ENCODE measurements at regions not wholly inside any gene's neighbourhood (a gene's known extent, or its start where the extent isn't known, plus 50 kb on each side); places are given as distances from the start of the nearest gene placed in this dataset.

GRCh38 chr19:30083125-30083681 lies 141.2 kb downstream of the URI1 start:
- Histone ChIP-seq H3K9me3 (ENCODE audit: control insufficient read depth in 3 of 3, low read length in 3 of 3) (no peaks in the 10 kb centered on the region), H3K27ac (ENCODE audit: low read depth, low read length) (no peak overlapping the region), H3K4me3 (ENCODE audit: low read length in 3 of 3) (no peak overlapping the region), H3K36me3 (ENCODE audit: control insufficient read depth in 3 of 3, insufficient read depth in 3 of 3, low read length in 3 of 3) (no peaks in the 10 kb centered on the region), H3K4me1 (ENCODE audit: control insufficient read depth in 3 of 3, insufficient read depth in 3 of 3, low read length in 3 of 3) (peaks cover 0 to 3% (median 0%) of the 10 kb centered on the region in 3 donors), H3K9ac (ENCODE audit: low read depth in 1 of 3, low read length in 3 of 3) (no peak overlapping the region), H3K27me3 (ENCODE audit: control insufficient read depth in 3 of 3, insufficient read depth in 3 of 3, low read length in 3 of 3) (peaks cover 0 to 15% (median 8%) of the 10 kb centered on the region in 3 donors)

GRCh38 chr19:30083701-30084156 lies 141.7 kb downstream of the URI1 start:
- no peak overlapping the region for H3K9ac ChIP-seq (ENCODE audit: low read depth in 1 of 3, low read length in 3 of 3)
- H3K27me3 ChIP-seq (ENCODE audit: control insufficient read depth in 3 of 3, insufficient read depth in 3 of 3, low read length in 3 of 3), result peaks cover 0 to 20% (median 8%) of the 10 kb centered on the region in 3 donors
- no peaks in the 10 kb centered on the region for H3K36me3 ChIP-seq (ENCODE audit: control insufficient read depth in 3 of 3, insufficient read depth in 3 of 3, low read length in 3 of 3)
- H3K4me1 ChIP-seq (ENCODE audit: control insufficient read depth in 3 of 3, insufficient read depth in 3 of 3, low read length in 3 of 3), result peaks cover 0 to 3% (median 0%) of the 10 kb centered on the region in 3 donors
- no peak overlapping the region for H3K4me3 ChIP-seq (ENCODE audit: low read length in 3 of 3)
- no peaks in the 10 kb centered on the region for H3K9me3 ChIP-seq (ENCODE audit: control insufficient read depth in 3 of 3, low read length in 3 of 3)
- H3K27ac ChIP-seq (ENCODE audit: low read depth, low read length), result no peak overlapping the region

GRCh38 chr19:30084390-30084819 lies 142.4 kb downstream of the URI1 start:
- Histone ChIP-seq H3K9ac (ENCODE audit: low read depth in 1 of 3, low read length in 3 of 3) (no peak overlapping the region), H3K9me3 (ENCODE audit: control insufficient read depth in 3 of 3, low read length in 3 of 3) (no peaks in the 10 kb centered on the region), H3K4me3 (ENCODE audit: low read length in 3 of 3) (no peak overlapping the region), H3K36me3 (ENCODE audit: control insufficient read depth in 3 of 3, insufficient read depth in 3 of 3, low read length in 3 of 3) (no peaks in the 10 kb centered on the region), H3K27ac (ENCODE audit: low read depth, low read length) (no peak overlapping the region), H3K27me3 (ENCODE audit: control insufficient read depth in 3 of 3, insufficient read depth in 3 of 3, low read length in 3 of 3) (peaks cover 0 to 26% (median 8%) of the 10 kb centered on the region in 3 donors), H3K4me1 (ENCODE audit: control insufficient read depth in 3 of 3, insufficient read depth in 3 of 3, low read length in 3 of 3) (peaks cover 0 to 3% (median 0%) of the 10 kb centered on the region in 3 donors)

DNA sequence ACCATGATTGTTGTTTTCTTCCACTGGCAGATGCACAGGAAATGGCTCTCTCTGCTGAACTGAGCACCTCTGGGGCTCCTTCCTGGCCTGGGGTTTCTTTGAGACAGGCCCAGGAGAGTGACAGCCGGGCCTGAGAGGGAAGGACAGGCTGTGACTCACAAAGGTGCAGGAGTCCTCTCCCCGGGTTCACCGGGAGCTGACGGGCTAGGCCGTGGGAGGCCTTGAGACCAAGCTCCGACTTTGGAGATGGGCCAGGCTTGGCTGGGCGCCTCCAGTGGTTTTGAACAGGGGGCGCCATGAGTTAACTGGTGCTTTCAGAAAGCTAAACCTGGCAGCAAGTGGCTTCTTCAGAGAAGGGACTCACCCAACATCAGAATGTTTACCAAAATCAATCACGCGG lies 143.4 kb downstream of the URI1 start:
- Histone ChIP-seq H3K4me1 (ENCODE audit: control insufficient read depth in 3 of 3, insufficient read depth in 3 of 3, low read length in 3 of 3) (peaks cover 0 to 3% (median 0%) of the 10 kb centered on the region in 3 donors), H3K36me3 (ENCODE audit: control insufficient read depth in 3 of 3, insufficient read depth in 3 of 3, low read length in 3 of 3) (no peaks in the 10 kb centered on the region), H3K27ac (ENCODE audit: low read depth, low read length) (no peak overlapping the region), H3K9me3 (ENCODE audit: control insufficient read depth in 3 of 3, low read length in 3 of 3) (no peaks in the 10 kb centered on the region), H3K9ac (ENCODE audit: low read depth in 1 of 3, low read length in 3 of 3) (no peak overlapping the region), H3K4me3 (ENCODE audit: low read length in 3 of 3) (no peak overlapping the region), H3K27me3 (ENCODE audit: control insufficient read depth in 3 of 3, insufficient read depth in 3 of 3, low read length in 3 of 3) (peaks cover 0 to 27% (median 8%) of the 10 kb centered on the region in 3 donors)

- Histone ChIP-seq H3K4me1 (ENCODE audit: control insufficient read depth in 3 of 3, insufficient read depth in 3 of 3, low read length in 3 of 3) (peaks cover 0 to 3% (median 0%) of the 10 kb centered on the region in 3 donors), H3K9me3 (ENCODE audit: control insufficient read depth in 3 of 3, low read length in 3 of 3) (no peaks in the 10 kb centered on the region), H3K4me3 (ENCODE audit: low read length in 3 of 3) (no peak overlapping the region)
Measured at GRCh38 chr19:30086220-30086619, 144.2 kb downstream of the URI1 start.

GRCh38 chr19:30086916-30087315 lies 144.9 kb downstream of the URI1 start:
- Histone ChIP-seq H3K4me1 (ENCODE audit: control insufficient read depth in 3 of 3, insufficient read depth in 3 of 3, low read length in 3 of 3) (peaks cover 0 to 3% (median 0%) of the 10 kb centered on the region in 3 donors), H3K27me3 (ENCODE audit: control insufficient read depth in 3 of 3, insufficient read depth in 3 of 3, low read length in 3 of 3) (peaks cover 0 to 30% (median 8%) of the 10 kb centered on the region in 3 donors), H3K9me3 (ENCODE audit: control insufficient read depth in 3 of 3, low read length in 3 of 3) (no peaks in the 10 kb centered on the region), H3K4me3 (ENCODE audit: low read length in 3 of 3) (no peak overlapping the region), H3K27ac (ENCODE audit: low read depth, low read length) (no peak overlapping the region), H3K36me3 (ENCODE audit: control insufficient read depth in 3 of 3, insufficient read depth in 3 of 3, low read length in 3 of 3) (no peaks in the 10 kb centered on the region), H3K9ac (ENCODE audit: low read depth in 1 of 3, low read length in 3 of 3) (no peak overlapping the region)

More at GRCh38 chr19:30086220-30086619, 144.2 kb downstream of the URI1 start:
- Histone ChIP-seq H3K9ac (ENCODE audit: low read depth in 1 of 3, low read length in 3 of 3) (no peak overlapping the region), H3K36me3 (ENCODE audit: control insufficient read depth in 3 of 3, insufficient read depth in 3 of 3, low read length in 3 of 3) (no peaks in the 10 kb centered on the region), H3K27ac (ENCODE audit: low read depth, low read length) (no peak overlapping the region), H3K27me3 (ENCODE audit: control insufficient read depth in 3 of 3, insufficient read depth in 3 of 3, low read length in 3 of 3) (peaks cover 0 to 30% (median 8%) of the 10 kb centered on the region in 3 donors)

DNA sequence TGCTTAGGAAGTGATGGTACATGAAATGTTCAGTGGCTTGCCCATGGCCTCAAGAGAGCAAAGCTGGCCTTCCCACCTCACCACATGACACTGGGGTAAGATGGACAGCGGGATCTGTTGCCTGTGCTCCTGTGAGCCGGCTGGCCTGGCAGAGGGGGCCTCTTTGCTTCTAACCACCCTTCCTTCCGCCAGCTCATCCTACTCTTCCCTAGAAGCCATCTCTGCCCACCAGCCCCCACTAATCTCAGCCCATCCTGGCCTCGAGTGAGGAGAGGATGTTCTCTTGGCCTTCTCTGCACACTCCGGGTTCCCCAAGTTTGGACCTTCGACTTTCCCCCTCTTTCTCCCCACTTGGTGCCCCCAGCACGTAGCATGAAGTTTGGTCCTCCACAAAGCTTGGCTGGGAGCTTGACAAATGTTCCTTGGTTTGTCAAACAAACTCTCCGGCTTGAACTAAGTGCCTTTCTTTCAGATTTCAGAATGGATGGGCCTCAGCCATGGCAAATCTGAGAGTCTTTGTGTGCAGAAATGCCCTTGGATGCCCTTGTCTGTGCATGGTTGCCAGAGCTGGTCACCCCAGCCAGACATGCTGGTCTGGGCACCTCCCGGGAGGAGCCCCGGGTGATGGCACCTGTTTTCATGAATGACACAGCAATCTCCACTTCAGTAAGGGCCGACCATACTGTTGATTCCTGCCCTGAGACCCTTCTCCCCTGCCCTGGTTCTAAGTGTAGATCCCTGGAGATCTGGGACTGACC lies 145.5 kb downstream of the URI1 start:
- no peaks in the 10 kb centered on the region for H3K9me3 ChIP-seq (ENCODE audit: control insufficient read depth in 3 of 3, low read length in 3 of 3)
- H3K4me1 ChIP-seq (ENCODE audit: control insufficient read depth in 3 of 3, insufficient read depth in 3 of 3, low read length in 3 of 3), result peaks cover 0 to 3% (median 0%) of the 10 kb centered on the region in 3 donors
- H3K9ac ChIP-seq (ENCODE audit: low read depth in 1 of 3, low read length in 3 of 3), result no peak overlapping the region
- H3K36me3 ChIP-seq (ENCODE audit: control insufficient read depth in 3 of 3, insufficient read depth in 3 of 3, low read length in 3 of 3), result no peaks in the 10 kb centered on the region
- peaks cover 0 to 26% (median 4%) of the 10 kb centered on the region in 3 donors for H3K27me3 ChIP-seq (ENCODE audit: control insufficient read depth in 3 of 3, insufficient read depth in 3 of 3, low read length in 3 of 3)
- H3K27ac ChIP-seq (ENCODE audit: low read depth, low read length), result no peak overlapping the region
- H3K4me3 ChIP-seq (ENCODE audit: low read length in 3 of 3), result no peak overlapping the region

GRCh38 chr19:30088567-30088966 lies 146.5 kb downstream of the URI1 start:
- Histone ChIP-seq H3K36me3 (ENCODE audit: control insufficient read depth in 3 of 3, insufficient read depth in 3 of 3, low read length in 3 of 3) (no peaks in the 10 kb centered on the region), H3K9ac (ENCODE audit: low read depth in 1 of 3, low read length in 3 of 3) (no peak overlapping the region)

DNA sequence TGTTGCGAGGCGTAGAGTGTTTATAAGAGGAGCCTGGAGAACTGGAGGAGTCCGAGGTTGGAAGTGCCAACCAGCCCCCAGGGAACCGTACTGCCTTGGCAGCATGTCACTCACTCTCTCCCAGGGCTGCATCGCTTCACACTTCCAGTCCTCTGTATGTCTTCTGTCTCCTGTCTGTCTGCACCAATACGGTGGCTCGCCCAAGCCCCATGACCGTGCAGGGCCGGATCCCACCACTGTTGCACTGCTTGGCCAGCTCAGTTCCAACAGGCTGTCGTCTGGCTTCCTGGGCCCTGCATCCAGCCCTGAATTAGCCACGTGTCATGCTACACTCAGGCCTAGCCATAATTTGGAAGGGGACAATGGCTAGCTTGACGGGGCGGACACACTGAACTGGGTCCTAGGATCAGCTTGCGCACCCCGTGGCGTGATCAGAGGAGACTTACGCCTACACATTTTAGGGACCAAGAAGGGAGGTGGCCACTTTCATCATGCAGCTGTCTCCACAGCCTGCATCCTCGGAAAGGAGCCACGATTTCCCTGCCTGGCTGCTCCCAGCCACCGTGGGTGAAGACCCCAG lies 147.1 kb downstream of the URI1 start:
- Histone ChIP-seq H3K9me3 (ENCODE audit: control insufficient read depth in 3 of 3, low read length in 3 of 3) (no peaks in the 10 kb centered on the region), H3K36me3 (ENCODE audit: control insufficient read depth in 3 of 3, insufficient read depth in 3 of 3, low read length in 3 of 3) (no peaks in the 10 kb centered on the region), H3K27me3 (ENCODE audit: control insufficient read depth in 3 of 3, insufficient read depth in 3 of 3, low read length in 3 of 3) (peaks cover 0 to 19% (median 6%) of the 10 kb centered on the region in 3 donors), H3K9ac (ENCODE audit: low read depth in 1 of 3, low read length in 3 of 3) (no peak overlapping the region), H3K4me3 (ENCODE audit: low read length in 3 of 3) (no peak overlapping the region), H3K27ac (ENCODE audit: low read depth, low read length) (no peak overlapping the region), H3K4me1 (ENCODE audit: control insufficient read depth in 3 of 3, insufficient read depth in 3 of 3, low read length in 3 of 3) (peaks cover 0 to 2% (median 0%) of the 10 kb centered on the region in 3 donors)

More at GRCh38 chr19:30088567-30088966, 146.5 kb downstream of the URI1 start:
- Histone ChIP-seq H3K9me3 (ENCODE audit: control insufficient read depth in 3 of 3, low read length in 3 of 3) (no peaks in the 10 kb centered on the region), H3K27ac (ENCODE audit: low read depth, low read length) (no peak overlapping the region), H3K4me1 (ENCODE audit: control insufficient read depth in 3 of 3, insufficient read depth in 3 of 3, low read length in 3 of 3) (peaks cover 0 to 3% (median 0%) of the 10 kb centered on the region in 3 donors), H3K4me3 (ENCODE audit: low read length in 3 of 3) (no peak overlapping the region), H3K27me3 (ENCODE audit: control insufficient read depth in 3 of 3, insufficient read depth in 3 of 3, low read length in 3 of 3) (peaks cover 0 to 19% (median 6%) of the 10 kb centered on the region in 3 donors)

- Histone ChIP-seq H3K9me3 (ENCODE audit: control insufficient read depth in 3 of 3, low read length in 3 of 3) (no peaks in the 10 kb centered on the region), H3K9ac (ENCODE audit: low read depth in 1 of 3, low read length in 3 of 3) (no peak overlapping the region), H3K27me3 (ENCODE audit: control insufficient read depth in 3 of 3, insufficient read depth in 3 of 3, low read length in 3 of 3) (peaks cover 0 to 16% (median 3%) of the 10 kb centered on the region in 3 donors), H3K4me3 (ENCODE audit: low read length in 3 of 3) (no peak overlapping the region), H3K4me1 (ENCODE audit: control insufficient read depth in 3 of 3, insufficient read depth in 3 of 3, low read length in 3 of 3) (no peaks in the 10 kb centered on the region), H3K27ac (ENCODE audit: low read depth, low read length) (no peak overlapping the region), H3K36me3 (ENCODE audit: control insufficient read depth in 3 of 3, insufficient read depth in 3 of 3, low read length in 3 of 3) (no peaks in the 10 kb centered on the region)
Measured at GRCh38 chr19:30090476-30090875, 148.4 kb downstream of the URI1 start.

All from skeletal muscle tissue (tissue), 3 donors.